WI38 (cell line): ENCODE measurements at regions not wholly inside any gene's neighbourhood (a gene's known extent, or its start where the extent isn't known, plus 50 kb on each side); places are given as distances from the start of the nearest gene placed in this dataset.

Source experiments
- H3K4me3 ChIP-seq: 2 replicates; pipeline ENCODE4 v1.5.1; 2011; ENCODE audit warnings: low read depth, mild to moderate bottlenecking, control low read depth, low read length
- TF ChIP-seq, protein P1 (sequence below): IDR thresholded peaks from 2 replicates; pipeline ENCODE4 v1.5.1; 2012; ENCODE audit warnings: low read depth, mild to moderate bottlenecking, control low read depth, low read length

DNA sequence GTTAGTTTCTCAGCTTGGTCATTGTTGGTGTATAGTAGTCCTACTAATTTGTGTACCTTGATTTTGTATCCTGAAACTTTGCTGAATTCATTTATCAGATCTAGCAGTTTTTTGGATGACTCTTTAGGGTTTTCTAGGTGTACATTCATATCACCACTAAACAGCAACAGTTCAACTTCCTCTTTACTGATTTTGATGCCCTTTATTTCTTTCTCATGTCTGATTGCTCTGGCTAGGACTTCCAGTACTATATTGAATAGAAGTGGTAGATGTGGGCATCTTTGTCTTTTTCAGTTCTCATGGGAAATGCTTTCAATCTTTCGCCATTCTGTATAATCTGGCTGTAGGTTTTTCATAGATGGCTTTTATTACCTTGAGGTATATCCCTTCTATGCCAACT, 61.3 kb upstream of the HEY2 start:
- TF ChIP-seq, protein P1, sequence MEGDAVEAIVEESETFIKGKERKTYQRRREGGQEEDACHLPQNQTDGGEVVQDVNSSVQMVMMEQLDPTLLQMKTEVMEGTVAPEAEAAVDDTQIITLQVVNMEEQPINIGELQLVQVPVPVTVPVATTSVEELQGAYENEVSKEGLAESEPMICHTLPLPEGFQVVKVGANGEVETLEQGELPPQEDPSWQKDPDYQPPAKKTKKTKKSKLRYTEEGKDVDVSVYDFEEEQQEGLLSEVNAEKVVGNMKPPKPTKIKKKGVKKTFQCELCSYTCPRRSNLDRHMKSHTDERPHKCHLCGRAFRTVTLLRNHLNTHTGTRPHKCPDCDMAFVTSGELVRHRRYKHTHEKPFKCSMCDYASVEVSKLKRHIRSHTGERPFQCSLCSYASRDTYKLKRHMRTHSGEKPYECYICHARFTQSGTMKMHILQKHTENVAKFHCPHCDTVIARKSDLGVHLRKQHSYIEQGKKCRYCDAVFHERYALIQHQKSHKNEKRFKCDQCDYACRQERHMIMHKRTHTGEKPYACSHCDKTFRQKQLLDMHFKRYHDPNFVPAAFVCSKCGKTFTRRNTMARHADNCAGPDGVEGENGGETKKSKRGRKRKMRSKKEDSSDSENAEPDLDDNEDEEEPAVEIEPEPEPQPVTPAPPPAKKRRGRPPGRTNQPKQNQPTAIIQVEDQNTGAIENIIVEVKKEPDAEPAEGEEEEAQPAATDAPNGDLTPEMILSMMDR: no peak
- H3K4me3 ChIP-seq: no peak overlapping the region

- no peak overlapping the region for H3K4me3 ChIP-seq
- TF ChIP-seq, protein P1: no peak
Measured at GRCh38 chr6:125693480-125693879, 56.0 kb upstream of the HEY2 start.

- H3K4me3 ChIP-seq: no peak overlapping the region
- TF ChIP-seq, protein P1: no peak
Measured at GRCh38 chr6:125699591-125699990, 49.8 kb upstream of the HEY2 start.
